NCI-H526 treated with DMSO at 0.1 percent for 48 hours (cell line): ENCODE measurements at regions not wholly inside any gene's neighbourhood (a gene's known extent, or its start where the extent isn't known, plus 50 kb on each side); places are given as distances from the start of the nearest gene placed in this dataset.
"Not testable (repeated sequence)": the region's sequence is repeated elsewhere in the genome, so short reads cannot be mapped to it uniquely, and the experiment has no call there.

ENCODE experiments used
- DNase-seq: peaks from one replicate; lab custom pipeline; 2025; lab: John Stamatoyannopoulos, UW

- not testable (repeated sequence) for DNase-seq
Observed at GRCh38 chr2:87574193-87575119, 173.4 kb upstream of the PLGLB2 start.

GRCh38 chr2:87575138-87575537 is 172.7 kb upstream of the PLGLB2 start:
- not testable (repeated sequence) for DNase-seq

GRCh38 chr2:87577358-87577757 is 170.5 kb upstream of the PLGLB2 start:
- DNase-seq: not testable (repeated sequence)

GRCh38 chr2:87582152-87582551 is 165.7 kb upstream of the PLGLB2 start:
- DNase-seq: not testable (repeated sequence)

GRCh38 chr2:87582579-87582978 is 165.3 kb upstream of the PLGLB2 start:
- not testable (repeated sequence) for DNase-seq

- DNase-seq: not testable (repeated sequence)
Observed at GRCh38 chr2:87583370-87583769, 164.5 kb upstream of the PLGLB2 start.

- not testable (repeated sequence) for DNase-seq
Observed at GRCh38 chr2:87583803-87584202, 164.1 kb upstream of the PLGLB2 start.

GRCh38 chr2:87584268-87584906 is 163.5 kb upstream of the PLGLB2 start:
- DNase-seq: not testable (repeated sequence)

GRCh38 chr2:87587934-87588333 is 160.0 kb upstream of the PLGLB2 start:
- DNase-seq: not testable (repeated sequence)

- not testable (repeated sequence) for DNase-seq
Observed at GRCh38 chr2:87592974-87593373, 154.9 kb upstream of the PLGLB2 start.

GRCh38 chr2:87593784-87594610 is 153.9 kb upstream of the PLGLB2 start:
- DNase-seq: not testable (repeated sequence)

GRCh38 chr2:87594611-87594992 is 153.3 kb upstream of the PLGLB2 start:
- not testable (repeated sequence) for DNase-seq

- DNase-seq: not testable (repeated sequence)
Observed at GRCh38 chr2:87595017-87595416, 152.9 kb upstream of the PLGLB2 start.

- not testable (repeated sequence) for DNase-seq
Observed at GRCh38 chr2:87600961-87601360, 146.9 kb upstream of the PLGLB2 start.

GRCh38 chr2:87602118-87602517 is 145.8 kb upstream of the PLGLB2 start:
- DNase-seq: not testable (repeated sequence)

GRCh38 chr2:87602728-87603127 is 145.2 kb upstream of the PLGLB2 start:
- DNase-seq: not testable (repeated sequence)

- DNase-seq: not testable (repeated sequence)
Observed at GRCh38 chr2:87603418-87604278, 144.2 kb upstream of the PLGLB2 start.

GRCh38 chr2:87604279-87604818 is 143.5 kb upstream of the PLGLB2 start:
- DNase-seq: not testable (repeated sequence)

GRCh38 chr2:87604980-87605379 is 142.9 kb upstream of the PLGLB2 start:
- not testable (repeated sequence) for DNase-seq

- DNase-seq: not testable (repeated sequence)
Observed at GRCh38 chr2:87608377-87609166, 139.3 kb upstream of the PLGLB2 start.
